Gastrocnemius medialis (tissue), 4 donors: ENCODE measurements at regions not wholly inside any gene's neighbourhood (a gene's known extent, or its start where the extent isn't known, plus 50 kb on each side); places are given as distances from the start of the nearest gene placed in this dataset.

Experiments used
- ATAC-seq, 2 donors: fragments of 150-250 bp; one replicate each; pipeline ENCODE4 v1.9.1; 2016
- DNase-seq, 2 donors: peaks; one replicate each; pipeline ENCODE4 v3.0.0-alpha.2; 2019
- H3K27ac ChIP-seq, 4 donors: fragments of 200-600 bp; sonication (generic); 1 replicate in 1 of 4; 2 replicates in 3 of 4; pipeline ENCODE4 v1.5.1; 2016 to 2018; ENCODE audit warnings: mild to moderate bottlenecking in 2 of 4, moderate library complexity in 1 of 4
- H3K27me3 ChIP-seq, 3 donors: fragments of 200-600 bp; sonication (generic) in 2 of 3; 1 replicate in 1 of 3; 2 replicates in 2 of 3; pipeline versions ENCODE4 v1.5.1 to v1.6.0; 2016 to 2019; ENCODE audit warnings: mild to moderate bottlenecking in 1 of 3, moderate library complexity in 1 of 3
- H3K36me3 ChIP-seq, 2 donors: fragments of 200-600 bp; sonication (generic) in 1 of 2; one replicate each; pipeline ENCODE4 v1.5.1; 2017 to 2018
- H3K4me1 ChIP-seq, 2 donors: fragments of 200-600 bp; sonication (generic) in 1 of 2; one replicate each; pipeline ENCODE4 v1.5.1; 2016 to 2017; ENCODE audit warnings: mild to moderate bottlenecking in 2 of 2
- H3K4me3 ChIP-seq, 4 donors: fragments of 200-600 bp; sonication (generic) in 3 of 4; 1 replicate in 1 of 4; 2 replicates in 3 of 4; pipeline ENCODE4 v1.5.1; 2016 to 2019; ENCODE audit warnings: mild to moderate bottlenecking in 2 of 4
- H3K9me3 ChIP-seq, 3 donors: fragments of 200-600 bp; sonication (generic) in 2 of 3; 1 replicate in 1 of 3; 2 replicates in 2 of 3; pipeline ENCODE4 v1.5.1; 2016 to 2019
- CTCF ChIP-seq, 5 experiments: fragments of 450-650 bp in 3 of 5; fragments of 200-600 bp in 2 of 5; sonication (generic) in 2 of 5; IDR thresholded peaks in 4 of 5; conservative IDR thresholded peaks in 1 of 5; 1 replicate in 4 of 5; 2 replicates in 1 of 5; pipeline ENCODE4 v1.5.1; 2016 to 2019; ENCODE audit warnings: antibody characterized with exemption in 5 of 5, mild to moderate bottlenecking in 3 of 5, moderate library complexity in 3 of 5
- POLR2A ChIP-seq, 2 donors: fragments of 450-650 bp; IDR thresholded peaks; one replicate each; pipeline ENCODE4 v1.6.1; 2017; ENCODE audit warnings: antibody characterized with exemption in 2 of 2, mild to moderate bottlenecking in 2 of 2, moderate library complexity in 2 of 2
- in situ Hi-C, 4 donors: fragments of 200-750 bp; cut with MboI; loops; one replicate each; pipeline versions ENCODE4 v1.15.0 to v1.8.0; 2017; ENCODE audit warnings: low sequenced_read_pairs in 4 of 4
- intact Hi-C: fragments of 100-400 bp; cut with DNase I; formaldehyde crosslinking; loops from one replicate; pipeline ENCODE4 v1.15.1; 2023; ENCODE audit warnings: low total_unique reads

- TF ChIP-seq CTCF (IDR thresholded peaks at IDR 0.05 in 4 of 5, conservative IDR thresholded peaks at IDR 0.05 in 1 of 5) = no peak
- TF ChIP-seq POLR2A (IDR thresholded peaks at IDR 0.05) = no peak
- ATAC-seq = no peak
- Histone ChIP-seq H3K27me3 (no peaks in the 10 kb centered on the region), H3K4me3 (no peak overlapping the region), H3K27ac (no peak overlapping the region), H3K36me3 (no peaks in the 10 kb centered on the region), H3K9me3 (no peaks in the 10 kb centered on the region), H3K4me1 (no peaks in the 10 kb centered on the region)
- intact Hi-C loops (no loop called here), in situ Hi-C loops (no loop called here)
- no peak for DNase-seq
Observed at GRCh38 chr18:73381699-73382036, 513.9 kb upstream of the NETO1 start.

- intact Hi-C loops = no loop called here
- Histone ChIP-seq H3K4me3 (no peak overlapping the region), H3K36me3 (no peaks in the 10 kb centered on the region), H3K4me1 (no peaks in the 10 kb centered on the region), H3K27me3 (no peaks in the 10 kb centered on the region), H3K9me3 (no peaks in the 10 kb centered on the region), H3K27ac (no peak overlapping the region)
- in situ Hi-C loops = no loop called here
- no peak for DNase-seq
- ATAC-seq = no peak
- TF ChIP-seq POLR2A (IDR thresholded peaks at IDR 0.05) = no peak
- TF ChIP-seq CTCF (IDR thresholded peaks at IDR 0.05 in 4 of 5, conservative IDR thresholded peaks at IDR 0.05 in 1 of 5) = no peak
Observed at GRCh38 chr18:73381016-73381698, 513.4 kb upstream of the NETO1 start.

- in situ Hi-C loops = no loop called here
- Histone ChIP-seq H3K9me3 (no peaks in the 10 kb centered on the region), H3K4me1 (no peaks in the 10 kb centered on the region), H3K27me3 (no peaks in the 10 kb centered on the region), H3K4me3 (no peak overlapping the region), H3K27ac (no peak overlapping the region), H3K36me3 (no peaks in the 10 kb centered on the region)
- TF ChIP-seq CTCF (IDR thresholded peaks at IDR 0.05 in 4 of 5, conservative IDR thresholded peaks at IDR 0.05 in 1 of 5) (no peak), POLR2A (IDR thresholded peaks at IDR 0.05) (no peak)
- DNase-seq (no peak), ATAC-seq (no peak)
- intact Hi-C loops = no loop called here
Observed at GRCh38 chr18:73366713-73367112, 498.9 kb upstream of the NETO1 start.

GRCh38 chr18:73365018-73365417 is 497.2 kb upstream of the NETO1 start:
- ATAC-seq (no peak), DNase-seq (no peak)
- in situ Hi-C loops (no loop called here), intact Hi-C loops (no loop called here)
- Histone ChIP-seq H3K27ac (no peak overlapping the region), H3K9me3 (no peaks in the 10 kb centered on the region), H3K4me1 (no peaks in the 10 kb centered on the region), H3K27me3 (no peaks in the 10 kb centered on the region), H3K36me3 (no peaks in the 10 kb centered on the region), H3K4me3 (no peak overlapping the region)
- TF ChIP-seq POLR2A (IDR thresholded peaks at IDR 0.05) (no peak), CTCF (IDR thresholded peaks at IDR 0.05 in 4 of 5, conservative IDR thresholded peaks at IDR 0.05 in 1 of 5) (no peak)

GRCh38 chr18:73355121-73355520 is 487.3 kb upstream of the NETO1 start:
- no peak for DNase-seq
- Histone ChIP-seq H3K4me3 (no peak overlapping the region), H3K27ac (no peak overlapping the region), H3K4me1 (no peaks in the 10 kb centered on the region), H3K27me3 (no peaks in the 10 kb centered on the region), H3K9me3 (no peaks in the 10 kb centered on the region), H3K36me3 (no peaks in the 10 kb centered on the region)
- intact Hi-C loops = no loop called here
- ATAC-seq = no peak
- no peak for TF ChIP-seq POLR2A (IDR thresholded peaks at IDR 0.05)
- no peak for TF ChIP-seq CTCF (IDR thresholded peaks at IDR 0.05 in 4 of 5, conservative IDR thresholded peaks at IDR 0.05 in 1 of 5)
- in situ Hi-C loops = no loop called here
